ENCODE measurements at regions not wholly inside any gene's neighbourhood (a gene's known extent, or its start where the extent isn't known, plus 50 kb on each side); places are given as distances from the start of the nearest gene placed in this dataset.

DNA sequence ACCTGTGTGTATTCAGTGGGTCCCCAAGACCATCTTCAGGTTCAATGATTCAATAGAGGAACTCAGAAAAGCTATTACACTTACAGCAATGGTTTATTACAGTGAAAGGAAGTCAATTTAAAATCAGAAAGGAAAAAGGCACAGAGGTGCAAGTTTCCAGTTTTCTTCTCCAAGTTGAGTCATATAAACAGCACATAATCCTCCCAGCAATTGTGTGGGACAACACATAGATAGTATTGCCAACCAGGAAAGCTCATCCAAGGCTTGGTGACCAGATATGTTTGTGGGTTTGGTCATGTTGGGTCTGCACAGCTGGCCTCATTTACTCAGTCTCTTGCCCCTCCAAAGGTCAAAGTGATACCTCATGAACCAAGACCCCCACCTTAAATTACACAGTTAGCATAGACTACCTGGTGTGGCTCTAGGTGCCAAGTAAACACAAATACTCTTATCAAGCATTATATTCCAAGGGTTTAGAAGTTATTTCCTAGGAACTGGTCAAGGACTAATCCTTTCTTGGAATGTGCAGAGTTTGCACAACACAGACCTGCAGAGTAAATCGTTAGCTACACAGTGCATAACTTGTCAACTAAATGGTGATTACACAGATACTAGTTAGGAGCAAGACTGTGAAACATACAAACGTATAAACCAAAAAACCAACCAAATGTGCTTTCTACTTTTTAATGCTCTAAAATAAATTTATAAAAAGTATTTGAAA lies 777.3 kb downstream of the PCDH18 start:
- in situ Hi-C loops (cut with MboI; ENCODE audit: low sequenced_read_pairs) = no loop called here
- dilution Hi-C loops (cut with HindIII; ENCODE audit: low sequenced_read_pairs, unreplicated experiment) = no loop called here
- no peaks in the 10 kb centered on the region for H4K20me1 ChIP-seq (ENCODE audit: insufficient read depth, low read length)
- 0 out of 3 replicates have a peak overlapping the region, but pooled peaks have one; percentile 14 for H2BK15ac ChIP-seq (ENCODE audit: low read depth, low read length)
- no peaks in the 10 kb centered on the region for H3K9me3 ChIP-seq (ENCODE audit: control insufficient read depth, insufficient read depth, low read length)
- no peaks in the 10 kb centered on the region for H3K27me3 ChIP-seq (ENCODE audit: control insufficient read depth, insufficient read depth, low read length)
- H3K4me1 ChIP-seq (ENCODE audit: control insufficient read depth, insufficient read depth, low read length) = peaks cover 2% of the 10 kb centered on the region; the same call in 1 of the 2 replicates
- BruUV-seq (replicated peaks) = no TSS peak
- H4K5ac ChIP-seq (ENCODE audit: low read depth, low read length) = no peak overlapping the region
- no peak overlapping the region for H3K4me3 ChIP-seq (ENCODE audit: insufficient read depth, low read depth, low read length)
- intact Hi-C loops (cut with micrococcal nuclease) = no loop called here
- H3K4ac ChIP-seq (ENCODE audit: low read depth, low read length) = no peak overlapping the region
- no peak overlapping the region for H3K27ac ChIP-seq (ENCODE audit: insufficient read depth, low read length)
- H2BK20ac ChIP-seq (ENCODE audit: low read depth, low read length) = no peak overlapping the region
- no peak overlapping the region for H4K8ac ChIP-seq (ENCODE audit: low read depth in 2 of 2, low read length in 2 of 2)
- no peak overlapping the region for H3K9ac ChIP-seq (ENCODE audit: low read depth, low read length)
- H3K9me1 ChIP-seq (ENCODE audit: insufficient read depth, low read length) = peaks cover 6% of the 10 kb centered on the region; the same call in 1 of the 2 replicates
- CTCF ChIA-PET = interaction anchor here (1.1 kb wide), 1 partner anchor 61 kb away, joined by 3 read pairs; no protein-coding TSS in a partner anchor
- H2BK5ac ChIP-seq (ENCODE audit: low read depth, low read length, poor library complexity, severe bottlenecking) = no peak overlapping the region
- H4K91ac ChIP-seq (ENCODE audit: insufficient read depth, low read depth, low read length) = no peak overlapping the region
- H3K14ac ChIP-seq (replicated peaks; ENCODE audit: low read depth, low read length) = no peak overlapping the region
- TF ChIP-seq, protein P1, sequence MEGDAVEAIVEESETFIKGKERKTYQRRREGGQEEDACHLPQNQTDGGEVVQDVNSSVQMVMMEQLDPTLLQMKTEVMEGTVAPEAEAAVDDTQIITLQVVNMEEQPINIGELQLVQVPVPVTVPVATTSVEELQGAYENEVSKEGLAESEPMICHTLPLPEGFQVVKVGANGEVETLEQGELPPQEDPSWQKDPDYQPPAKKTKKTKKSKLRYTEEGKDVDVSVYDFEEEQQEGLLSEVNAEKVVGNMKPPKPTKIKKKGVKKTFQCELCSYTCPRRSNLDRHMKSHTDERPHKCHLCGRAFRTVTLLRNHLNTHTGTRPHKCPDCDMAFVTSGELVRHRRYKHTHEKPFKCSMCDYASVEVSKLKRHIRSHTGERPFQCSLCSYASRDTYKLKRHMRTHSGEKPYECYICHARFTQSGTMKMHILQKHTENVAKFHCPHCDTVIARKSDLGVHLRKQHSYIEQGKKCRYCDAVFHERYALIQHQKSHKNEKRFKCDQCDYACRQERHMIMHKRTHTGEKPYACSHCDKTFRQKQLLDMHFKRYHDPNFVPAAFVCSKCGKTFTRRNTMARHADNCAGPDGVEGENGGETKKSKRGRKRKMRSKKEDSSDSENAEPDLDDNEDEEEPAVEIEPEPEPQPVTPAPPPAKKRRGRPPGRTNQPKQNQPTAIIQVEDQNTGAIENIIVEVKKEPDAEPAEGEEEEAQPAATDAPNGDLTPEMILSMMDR (conservative IDR thresholded peaks at IDR 0.05; ENCODE audit: low read depth, low read length) = no peak
- TF ChIP-seq NFE2L2 (IDR thresholded peaks at IDR 0.05; ENCODE audit: low read depth, low read length) (no peak), BHLHE40 (IDR thresholded peaks at IDR 0.05; ENCODE audit: low read depth, low read length) (no peak), RFX5 (IDR thresholded peaks at IDR 0.05; ENCODE audit: low read depth, low read length) (no peak), MAZ (IDR thresholded peaks at IDR 0.05; ENCODE audit: borderline replicate concordance, low read depth, low read length) (no peak), CEBPB (IDR thresholded peaks at IDR 0.05; ENCODE audit: low read depth, low read length) (no peak), CHD1 (IDR thresholded peaks at IDR 0.05; ENCODE audit: low read depth, low read length) (no peak), FOS (IDR thresholded peaks at IDR 0.05; ENCODE audit: low read depth, low read length) (no peak), MAFK (IDR thresholded peaks at IDR 0.05; ENCODE audit: low read depth, low read length) (no peak)
- ATAC-seq (ENCODE audit: low read depth) = peak; percentile 56
- H2BK120ac ChIP-seq (ENCODE audit: low read depth, low read length) = no peak overlapping the region
- H3K18ac ChIP-seq (ENCODE audit: low read depth, low read length) = no peak overlapping the region
- H3K4me2 ChIP-seq (ENCODE audit: low read depth, low read length) = no peak overlapping the region
- no peak overlapping the region for H2AFZ ChIP-seq (replicated peaks; ENCODE audit: low read length, poor library complexity)
- H2AK9ac ChIP-seq (replicated peaks; ENCODE audit: low read depth, low read length, poor library complexity) = no peak overlapping the region
- POLR2A ChIA-PET (ENCODE audit: unreplicated experiment) = no interaction called here
- WGBS, 2 experiments (ENCODE audit: extremely low coverage in 2 of 2, insufficient read length in 1 of 2) = no CpG with 5 or more reads among the region's 2 CpGs
- no peak overlapping the region for H3K56ac ChIP-seq (ENCODE audit: extremely low read depth, insufficient read depth, low read length)
- H3K36me3 ChIP-seq (ENCODE audit: control insufficient read depth, insufficient read depth, low read length) = no peaks in the 10 kb centered on the region
- H3K23ac ChIP-seq (ENCODE audit: low read depth, low read length) = no peak overlapping the region
- DNase-seq = peak; percentile 39
- no peaks in the 10 kb centered on the region for H3K79me1 ChIP-seq (ENCODE audit: low read depth in 1 of 2, low read length in 2 of 2)
- no peak overlapping the region for H2AK5ac ChIP-seq (ENCODE audit: low read depth, low read length)

All from IMR-90 (cell line).